ENCODE measurements at regions not wholly inside any gene's neighbourhood (a gene's known extent, or its start where the extent isn't known, plus 50 kb on each side); places are given as distances from the start of the nearest gene placed in this dataset.

DNA sequence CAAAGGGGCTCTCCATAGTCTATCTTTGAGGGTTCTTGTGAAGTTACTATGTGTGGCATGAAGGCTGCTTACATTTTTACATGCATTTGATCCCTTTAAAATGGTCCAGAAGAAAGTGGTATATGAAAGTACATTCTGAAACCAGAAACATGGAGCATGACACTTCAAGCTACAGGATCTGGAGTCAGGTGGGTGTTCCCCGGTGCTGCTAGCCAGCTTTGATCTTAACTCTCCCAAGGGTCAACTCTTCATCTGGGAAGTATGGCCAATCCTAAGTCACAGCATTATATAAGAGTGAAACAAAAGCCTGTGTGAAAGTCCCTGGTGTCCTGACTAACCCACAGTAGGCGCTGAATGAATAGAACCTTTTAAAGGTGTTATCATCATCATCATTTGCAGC, 91.0 kb upstream of the TAS2R1 start:
- Histone ChIP-seq H3K27ac (ENCODE audit: low read depth, low read length) (no peak overlapping the region), H3K9me3 (ENCODE audit: control insufficient read depth in 2 of 3, low read length in 3 of 3) (no peaks in the 10 kb centered on the region), H3K36me3 (ENCODE audit: control insufficient read depth in 2 of 3, insufficient read depth in 3 of 3, low read length in 3 of 3) (no peaks in the 10 kb centered on the region), H3K4me3 (ENCODE audit: low read length) (no peak overlapping the region), H3K4me1 (ENCODE audit: control insufficient read depth in 2 of 2, insufficient read depth in 2 of 2, low read length in 2 of 2) (no peaks in the 10 kb centered on the region), H3K27me3 (ENCODE audit: control insufficient read depth in 2 of 2, insufficient read depth in 2 of 2, low read length in 2 of 2) (no peaks in the 10 kb centered on the region)
- Mint-ChIP-seq H3K27ac (no peak overlapping the region), H3K4me1 (no peaks in the 10 kb centered on the region), H3K4me3 (no peak overlapping the region), H3K27me3 (no peaks in the 10 kb centered on the region), H3K9me3 (peaks cover 0 to 21% (median 2%) of the 10 kb centered on the region in 11 donors), H3K36me3 (no peaks in the 10 kb centered on the region)
- intact Hi-C loops (cut with micrococcal nuclease) = no loop called here
- CTCF ChIA-PET = no interaction called here
- POLR2A ChIA-PET = no interaction called here
- no peak for DNase-seq
- no peak for ATAC-seq

- H3K27me3 Mint-ChIP-seq = peaks cover 0 to 6% (median 0%) of the 10 kb centered on the region in 5 donors
- Histone ChIP-seq H3K9me3 (ENCODE audit: control insufficient read depth in 2 of 3, low read length in 3 of 3) (no peaks in the 10 kb centered on the region), H3K27me3 (ENCODE audit: control insufficient read depth in 2 of 2, insufficient read depth in 2 of 2, low read length in 2 of 2) (no peaks in the 10 kb centered on the region), H3K4me3 (ENCODE audit: low read length) (no peak overlapping the region), H3K4me1 (ENCODE audit: control insufficient read depth in 2 of 2, insufficient read depth in 2 of 2, low read length in 2 of 2) (no peaks in the 10 kb centered on the region), H3K36me3 (ENCODE audit: control insufficient read depth in 2 of 3, insufficient read depth in 3 of 3, low read length in 3 of 3) (no peaks in the 10 kb centered on the region), H3K27ac (ENCODE audit: low read depth, low read length) (no peak overlapping the region)
- no peak overlapping the region for H3K27ac Mint-ChIP-seq
- peaks cover 0 to 21% (median 3%) of the 10 kb centered on the region in 11 donors for H3K9me3 Mint-ChIP-seq
- ATAC-seq (no peak), DNase-seq (no peak)
- no peaks in the 10 kb centered on the region for H3K36me3 Mint-ChIP-seq
- ChIA-PET CTCF (no interaction called here), POLR2A (no interaction called here)
- no peaks in the 10 kb centered on the region for H3K4me1 Mint-ChIP-seq
- intact Hi-C loops (cut with micrococcal nuclease) = no loop called here
- no peak overlapping the region for H3K4me3 Mint-ChIP-seq
Measured at GRCh38 chr5:9720361-9720760, 90.2 kb upstream of the TAS2R1 start.

GRCh38 chr5:9716838-9717281, 86.7 kb upstream of the TAS2R1 start:
- Mint-ChIP-seq H3K27ac (no peak overlapping the region), H3K4me3 (no peak overlapping the region), H3K9me3 (peaks cover 0 to 17% (median 3%) of the 10 kb centered on the region in 11 donors), H3K36me3 (peaks cover 0 to 3% (median 0%) of the 10 kb centered on the region in 5 donors), H3K4me1 (no peaks in the 10 kb centered on the region), H3K27me3 (peaks cover 0 to 15% (median 4%) of the 10 kb centered on the region in 5 donors)
- DNase-seq = no peak
- H3K36me3 ChIP-seq (ENCODE audit: control insufficient read depth in 2 of 3, insufficient read depth in 3 of 3, low read length in 3 of 3) = no peaks in the 10 kb centered on the region
- H3K9me3 ChIP-seq (ENCODE audit: control insufficient read depth in 2 of 3, low read length in 3 of 3) = no peaks in the 10 kb centered on the region
- no peak overlapping the region for H3K4me3 ChIP-seq (ENCODE audit: low read length)
- no peak overlapping the region for H3K27ac ChIP-seq (ENCODE audit: low read depth, low read length)
- no peaks in the 10 kb centered on the region for H3K27me3 ChIP-seq (ENCODE audit: control insufficient read depth in 2 of 2, insufficient read depth in 2 of 2, low read length in 2 of 2)
- H3K4me1 ChIP-seq (ENCODE audit: control insufficient read depth in 2 of 2, insufficient read depth in 2 of 2, low read length in 2 of 2) = no peaks in the 10 kb centered on the region
- ChIA-PET CTCF (no interaction called here), POLR2A (no interaction called here)
- intact Hi-C loops (cut with micrococcal nuclease) = no loop called here
- ATAC-seq = no peak

DNA sequence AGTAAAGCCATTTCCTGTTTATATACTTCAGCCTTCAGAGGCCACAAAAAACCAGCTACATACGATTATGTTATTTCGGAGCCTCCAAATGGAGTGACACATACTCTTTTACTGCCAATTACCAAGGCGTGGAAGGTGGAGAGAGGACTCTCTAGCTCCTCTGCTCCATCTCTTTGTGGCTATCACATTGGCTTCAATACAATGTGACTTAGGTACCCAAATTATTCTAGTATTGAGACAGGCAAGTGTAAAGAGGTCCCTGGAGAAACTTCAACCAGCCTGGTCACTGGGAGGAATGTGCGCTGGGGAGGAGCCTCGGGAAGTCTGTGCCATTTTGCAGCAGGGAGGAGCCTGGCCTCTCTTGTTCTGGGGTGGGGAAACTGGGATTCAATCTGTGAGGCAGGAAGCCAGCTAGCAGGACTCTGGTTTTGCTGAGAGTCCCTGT, 85.8 kb upstream of the TAS2R1 start:
- H3K27ac Mint-ChIP-seq = no peak overlapping the region
- intact Hi-C loops (cut with micrococcal nuclease) = no loop called here
- POLR2A ChIA-PET = no interaction called here
- H3K4me1 Mint-ChIP-seq = no peaks in the 10 kb centered on the region
- no peaks in the 10 kb centered on the region for H3K9me3 ChIP-seq (ENCODE audit: control insufficient read depth in 2 of 3, low read length in 3 of 3)
- no peaks in the 10 kb centered on the region for H3K36me3 ChIP-seq (ENCODE audit: control insufficient read depth in 2 of 3, insufficient read depth in 3 of 3, low read length in 3 of 3)
- no peak for DNase-seq
- H3K9me3 Mint-ChIP-seq = peaks cover 0 to 19% (median 5%) of the 10 kb centered on the region in 11 donors
- no peak overlapping the region for H3K4me3 ChIP-seq (ENCODE audit: low read length)
- no peak overlapping the region for H3K4me3 Mint-ChIP-seq
- no peak for ATAC-seq
- no peak overlapping the region for H3K27ac ChIP-seq (ENCODE audit: low read depth, low read length)
- no peaks in the 10 kb centered on the region for H3K27me3 ChIP-seq (ENCODE audit: control insufficient read depth in 2 of 2, insufficient read depth in 2 of 2, low read length in 2 of 2)
- H3K36me3 Mint-ChIP-seq = peaks cover 0 to 3% (median 0%) of the 10 kb centered on the region in 5 donors
- CTCF ChIA-PET = no interaction called here
- H3K4me1 ChIP-seq (ENCODE audit: control insufficient read depth in 2 of 2, insufficient read depth in 2 of 2, low read length in 2 of 2) = no peaks in the 10 kb centered on the region
- peaks cover 0 to 15% (median 4%) of the 10 kb centered on the region in 5 donors for H3K27me3 Mint-ChIP-seq

GRCh38 chr5:9713959-9714586, 83.9 kb upstream of the TAS2R1 start:
- Histone ChIP-seq H3K9me3 (ENCODE audit: control insufficient read depth in 2 of 3, low read length in 3 of 3) (no peaks in the 10 kb centered on the region), H3K4me1 (ENCODE audit: control insufficient read depth in 2 of 2, insufficient read depth in 2 of 2, low read length in 2 of 2) (no peaks in the 10 kb centered on the region), H3K36me3 (ENCODE audit: control insufficient read depth in 2 of 3, insufficient read depth in 3 of 3, low read length in 3 of 3) (no peaks in the 10 kb centered on the region), H3K27ac (ENCODE audit: low read depth, low read length) (no peak overlapping the region), H3K27me3 (ENCODE audit: control insufficient read depth in 2 of 2, insufficient read depth in 2 of 2, low read length in 2 of 2) (no peaks in the 10 kb centered on the region), H3K4me3 (ENCODE audit: low read length) (no peak overlapping the region)
- H3K9me3 Mint-ChIP-seq = peaks cover 0 to 17% (median 7%) of the 10 kb centered on the region in 11 donors
- no peaks in the 10 kb centered on the region for H3K4me1 Mint-ChIP-seq
- no peak overlapping the region for H3K27ac Mint-ChIP-seq
- intact Hi-C loops (cut with micrococcal nuclease) = no loop called here
- H3K27me3 Mint-ChIP-seq = peaks cover 0 to 15% (median 4%) of the 10 kb centered on the region in 5 donors
- ATAC-seq (no peak), DNase-seq (no peak)
- H3K36me3 Mint-ChIP-seq = peaks cover 0 to 3% (median 0%) of the 10 kb centered on the region in 5 donors
- ChIA-PET CTCF (no interaction called here), POLR2A (no interaction called here)
- H3K4me3 Mint-ChIP-seq = no peak overlapping the region

DNA sequence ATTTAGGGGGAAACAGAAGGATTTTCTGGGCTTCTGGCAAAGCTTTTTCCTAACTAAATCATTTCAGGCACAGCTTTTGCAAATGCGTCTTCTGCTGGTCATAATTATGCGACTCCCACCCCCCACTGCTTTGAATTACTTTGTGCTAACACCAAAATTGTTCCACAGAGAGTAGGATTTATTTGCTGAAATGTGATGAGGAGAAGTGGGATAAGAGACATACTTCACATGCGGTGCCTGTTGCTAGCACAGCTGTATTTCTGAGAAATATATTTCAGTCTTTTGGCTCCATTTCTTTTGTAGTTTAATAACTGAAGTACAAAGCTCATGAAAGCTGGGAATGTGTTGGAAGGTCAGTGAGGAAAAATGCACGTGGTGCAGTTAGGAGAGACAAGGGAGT, 83.2 kb upstream of the TAS2R1 start:
- intact Hi-C loops (cut with micrococcal nuclease) = no loop called here
- H3K4me3 Mint-ChIP-seq = no peak overlapping the region

DNA sequence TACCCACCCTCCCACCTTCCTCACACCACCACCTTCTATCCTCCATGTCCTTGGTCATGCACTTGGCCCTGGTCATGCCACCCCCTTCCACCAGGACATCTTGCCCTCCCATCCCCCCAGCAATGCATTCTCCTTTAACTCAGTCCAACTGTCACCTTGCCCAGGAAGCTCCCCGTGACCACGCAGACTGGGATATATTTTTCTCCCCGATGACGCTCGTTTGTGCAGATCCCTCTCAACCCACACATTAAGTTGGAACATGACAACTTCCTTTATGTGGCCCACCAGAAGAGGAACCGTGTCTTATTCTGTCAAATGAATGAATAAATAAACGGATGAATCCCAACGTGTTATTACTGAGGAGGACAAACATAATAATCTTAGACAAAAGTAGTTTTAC, 82.8 kb upstream of the TAS2R1 start:
- ATAC-seq (no peak), DNase-seq (no peak)
- H3K27me3 Mint-ChIP-seq = peaks cover 0 to 15% (median 4%) of the 10 kb centered on the region in 5 donors
- H3K9me3 ChIP-seq (ENCODE audit: control insufficient read depth in 2 of 3, low read length in 3 of 3) = no peaks in the 10 kb centered on the region
- no peak overlapping the region for H3K4me3 Mint-ChIP-seq
- ChIA-PET POLR2A (no interaction called here), CTCF (no interaction called here)
- no peaks in the 10 kb centered on the region for H3K4me1 Mint-ChIP-seq
- H3K27ac Mint-ChIP-seq = no peak overlapping the region
- H3K36me3 Mint-ChIP-seq = peaks cover 0 to 3% (median 0%) of the 10 kb centered on the region in 5 donors
- intact Hi-C loops (cut with micrococcal nuclease) = no loop called here
- no peak overlapping the region for H3K4me3 ChIP-seq (ENCODE audit: low read length)
- H3K4me1 ChIP-seq (ENCODE audit: control insufficient read depth in 2 of 2, insufficient read depth in 2 of 2, low read length in 2 of 2) = no peaks in the 10 kb centered on the region
- peaks cover 0 to 15% (median 7%) of the 10 kb centered on the region in 11 donors for H3K9me3 Mint-ChIP-seq
- no peaks in the 10 kb centered on the region for H3K27me3 ChIP-seq (ENCODE audit: control insufficient read depth in 2 of 2, insufficient read depth in 2 of 2, low read length in 2 of 2)
- no peak overlapping the region for H3K27ac ChIP-seq (ENCODE audit: low read depth, low read length)
- no peaks in the 10 kb centered on the region for H3K36me3 ChIP-seq (ENCODE audit: control insufficient read depth in 2 of 3, insufficient read depth in 3 of 3, low read length in 3 of 3)

More for the DNA sequence above, 83.2 kb upstream of the TAS2R1 start:
- no peaks in the 10 kb centered on the region for H3K4me1 Mint-ChIP-seq
- H3K36me3 ChIP-seq (ENCODE audit: control insufficient read depth in 2 of 3, insufficient read depth in 3 of 3, low read length in 3 of 3) = no peaks in the 10 kb centered on the region
- peaks cover 0 to 15% (median 7%) of the 10 kb centered on the region in 11 donors for H3K9me3 Mint-ChIP-seq
- ChIA-PET POLR2A (no interaction called here), CTCF (no interaction called here)
- peaks cover 0 to 15% (median 4%) of the 10 kb centered on the region in 5 donors for H3K27me3 Mint-ChIP-seq
- no peak overlapping the region for H3K27ac Mint-ChIP-seq
- no peak overlapping the region for H3K27ac ChIP-seq (ENCODE audit: low read depth, low read length)
- ATAC-seq (no peak), DNase-seq (no peak)
- H3K4me1 ChIP-seq (ENCODE audit: control insufficient read depth in 2 of 2, insufficient read depth in 2 of 2, low read length in 2 of 2) = no peaks in the 10 kb centered on the region
- H3K36me3 Mint-ChIP-seq = peaks cover 0 to 3% (median 0%) of the 10 kb centered on the region in 5 donors
- H3K4me3 ChIP-seq (ENCODE audit: low read length) = no peak overlapping the region
- no peaks in the 10 kb centered on the region for H3K9me3 ChIP-seq (ENCODE audit: control insufficient read depth in 2 of 3, low read length in 3 of 3)
- no peaks in the 10 kb centered on the region for H3K27me3 ChIP-seq (ENCODE audit: control insufficient read depth in 2 of 2, insufficient read depth in 2 of 2, low read length in 2 of 2)
